DND-41 (cell line): ENCODE measurements at regions not wholly inside any gene's neighbourhood (a gene's known extent, or its start where the extent isn't known, plus 50 kb on each side); places are given as distances from the start of the nearest gene placed in this dataset.

Experiments
- EZH2 ChIP-seq: IDR thresholded peaks from 3 replicates; pipeline ENCODE4 v1.6.1; 2012; ENCODE audit warnings: borderline replicate concordance, low read depth, mild to moderate bottlenecking, moderate library complexity, low read length, inconsistent platforms; ENCODE audit not compliant: severe bottlenecking
- TF ChIP-seq, protein P1 (sequence below): IDR thresholded peaks from 2 replicates; pipeline ENCODE4 v1.5.1; 2012; ENCODE audit warnings: borderline replicate concordance, low read length, moderate library complexity, mild to moderate bottlenecking; ENCODE audit not compliant: poor library complexity, severe bottlenecking; ENCODE audit errors: extremely low read depth

DNA sequence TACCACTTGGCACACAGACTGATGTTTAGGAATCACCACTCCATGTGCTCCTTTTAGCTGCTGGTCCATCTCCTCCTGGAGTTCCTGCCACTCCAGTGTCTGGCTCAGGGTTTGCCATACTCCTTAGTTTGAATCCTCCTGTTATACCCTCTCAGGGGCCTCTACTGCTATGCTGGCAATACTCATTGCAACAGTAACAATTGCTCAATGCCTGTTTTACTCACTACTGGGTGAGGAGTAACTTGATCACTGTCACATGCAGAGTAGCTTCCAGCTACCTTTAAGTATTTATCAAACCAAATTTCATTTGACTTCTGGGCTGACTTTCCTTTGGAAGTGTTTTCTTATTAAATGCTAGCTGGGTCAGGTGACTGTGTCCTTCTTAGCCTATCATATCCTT, 107.2 kb upstream of the WLS start:
- TF ChIP-seq, protein P1, sequence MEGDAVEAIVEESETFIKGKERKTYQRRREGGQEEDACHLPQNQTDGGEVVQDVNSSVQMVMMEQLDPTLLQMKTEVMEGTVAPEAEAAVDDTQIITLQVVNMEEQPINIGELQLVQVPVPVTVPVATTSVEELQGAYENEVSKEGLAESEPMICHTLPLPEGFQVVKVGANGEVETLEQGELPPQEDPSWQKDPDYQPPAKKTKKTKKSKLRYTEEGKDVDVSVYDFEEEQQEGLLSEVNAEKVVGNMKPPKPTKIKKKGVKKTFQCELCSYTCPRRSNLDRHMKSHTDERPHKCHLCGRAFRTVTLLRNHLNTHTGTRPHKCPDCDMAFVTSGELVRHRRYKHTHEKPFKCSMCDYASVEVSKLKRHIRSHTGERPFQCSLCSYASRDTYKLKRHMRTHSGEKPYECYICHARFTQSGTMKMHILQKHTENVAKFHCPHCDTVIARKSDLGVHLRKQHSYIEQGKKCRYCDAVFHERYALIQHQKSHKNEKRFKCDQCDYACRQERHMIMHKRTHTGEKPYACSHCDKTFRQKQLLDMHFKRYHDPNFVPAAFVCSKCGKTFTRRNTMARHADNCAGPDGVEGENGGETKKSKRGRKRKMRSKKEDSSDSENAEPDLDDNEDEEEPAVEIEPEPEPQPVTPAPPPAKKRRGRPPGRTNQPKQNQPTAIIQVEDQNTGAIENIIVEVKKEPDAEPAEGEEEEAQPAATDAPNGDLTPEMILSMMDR, result no peak
- no peak for TF ChIP-seq EZH2
